ENCODE measurements at regions not wholly inside any gene's neighbourhood (a gene's known extent, or its start where the extent isn't known, plus 50 kb on each side); places are given as distances from the start of the nearest gene placed in this dataset.

DNA sequence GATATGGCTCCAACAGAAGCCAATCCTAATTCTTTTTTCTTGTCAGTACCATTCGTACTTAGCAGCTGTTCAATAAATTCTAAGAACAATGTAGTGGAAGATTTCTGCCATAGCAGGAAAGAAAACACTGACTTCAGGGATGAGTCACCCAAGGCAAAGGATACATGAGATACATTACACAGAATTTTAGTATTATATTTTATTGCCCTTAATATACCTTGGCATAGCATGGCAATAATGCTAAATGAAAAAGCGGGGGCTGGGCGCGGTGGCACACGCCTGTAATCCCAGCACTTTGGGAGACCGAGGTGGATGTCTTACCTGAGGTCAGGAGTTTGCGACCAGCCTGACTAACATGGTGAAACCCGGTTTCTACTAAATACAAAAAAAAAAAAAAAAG, 619.1 kb upstream of the DAB2 start:
- H3K4me3 ChIP-seq (ENCODE audit: low read depth, low read length), result no peak overlapping the region
- TF ChIP-seq, protein P1, sequence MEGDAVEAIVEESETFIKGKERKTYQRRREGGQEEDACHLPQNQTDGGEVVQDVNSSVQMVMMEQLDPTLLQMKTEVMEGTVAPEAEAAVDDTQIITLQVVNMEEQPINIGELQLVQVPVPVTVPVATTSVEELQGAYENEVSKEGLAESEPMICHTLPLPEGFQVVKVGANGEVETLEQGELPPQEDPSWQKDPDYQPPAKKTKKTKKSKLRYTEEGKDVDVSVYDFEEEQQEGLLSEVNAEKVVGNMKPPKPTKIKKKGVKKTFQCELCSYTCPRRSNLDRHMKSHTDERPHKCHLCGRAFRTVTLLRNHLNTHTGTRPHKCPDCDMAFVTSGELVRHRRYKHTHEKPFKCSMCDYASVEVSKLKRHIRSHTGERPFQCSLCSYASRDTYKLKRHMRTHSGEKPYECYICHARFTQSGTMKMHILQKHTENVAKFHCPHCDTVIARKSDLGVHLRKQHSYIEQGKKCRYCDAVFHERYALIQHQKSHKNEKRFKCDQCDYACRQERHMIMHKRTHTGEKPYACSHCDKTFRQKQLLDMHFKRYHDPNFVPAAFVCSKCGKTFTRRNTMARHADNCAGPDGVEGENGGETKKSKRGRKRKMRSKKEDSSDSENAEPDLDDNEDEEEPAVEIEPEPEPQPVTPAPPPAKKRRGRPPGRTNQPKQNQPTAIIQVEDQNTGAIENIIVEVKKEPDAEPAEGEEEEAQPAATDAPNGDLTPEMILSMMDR (IDR thresholded peaks at IDR 0.05; ENCODE audit: control insufficient read depth, extremely low read depth, insufficient read depth), result no peak

DNA sequence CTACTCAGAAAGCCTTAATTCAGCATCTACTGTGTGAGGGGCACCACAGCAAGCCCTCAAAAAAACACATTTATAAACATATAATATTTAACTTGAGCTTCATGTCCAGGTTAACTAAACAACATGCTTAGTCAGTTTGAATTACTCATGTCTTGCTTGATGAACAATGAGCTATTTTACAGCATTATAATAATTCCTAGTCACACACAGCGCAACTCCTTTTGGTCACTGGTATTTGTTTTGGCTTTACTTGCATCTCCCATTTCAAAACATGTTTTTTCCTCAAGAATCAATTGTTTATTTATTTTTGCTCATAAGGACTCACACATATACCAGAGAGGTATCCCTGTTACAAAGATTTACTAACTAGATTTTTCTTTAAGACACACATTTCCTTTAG, 616.7 kb upstream of the DAB2 start:
- no peak for DNase-seq (ENCODE audit: low read depth)
- H3K4me3 ChIP-seq (ENCODE audit: low read depth, low read length), result no peak overlapping the region
- TF ChIP-seq, protein P1 (IDR thresholded peaks at IDR 0.05; ENCODE audit: control insufficient read depth, extremely low read depth, insufficient read depth), result no peak

More for the DNA sequence above, 619.1 kb upstream of the DAB2 start:
- no peak for DNase-seq (ENCODE audit: low read depth)

DNA sequence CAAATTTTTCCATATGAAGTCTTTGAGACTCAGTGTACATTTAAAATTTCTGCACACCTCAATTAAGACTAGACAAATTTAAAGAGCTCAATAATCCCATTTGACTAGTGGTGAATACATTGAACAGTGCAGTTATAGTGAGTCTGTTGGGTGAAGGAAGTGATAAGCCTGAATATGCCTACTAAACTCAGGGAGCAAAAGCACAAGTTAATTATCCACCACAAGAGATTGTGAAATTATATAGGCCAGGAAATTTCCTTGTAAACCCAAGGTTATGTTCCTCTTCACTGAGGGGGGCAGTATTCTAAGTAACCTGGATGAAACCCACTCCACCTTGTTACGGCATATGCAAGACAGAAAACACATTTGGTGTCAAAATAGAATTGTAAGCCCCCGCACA, 612.9 kb upstream of the DAB2 start:
- no peak for DNase-seq (ENCODE audit: low read depth)
- TF ChIP-seq, protein P1 (IDR thresholded peaks at IDR 0.05; ENCODE audit: control insufficient read depth, extremely low read depth, insufficient read depth), result no peak

DNA sequence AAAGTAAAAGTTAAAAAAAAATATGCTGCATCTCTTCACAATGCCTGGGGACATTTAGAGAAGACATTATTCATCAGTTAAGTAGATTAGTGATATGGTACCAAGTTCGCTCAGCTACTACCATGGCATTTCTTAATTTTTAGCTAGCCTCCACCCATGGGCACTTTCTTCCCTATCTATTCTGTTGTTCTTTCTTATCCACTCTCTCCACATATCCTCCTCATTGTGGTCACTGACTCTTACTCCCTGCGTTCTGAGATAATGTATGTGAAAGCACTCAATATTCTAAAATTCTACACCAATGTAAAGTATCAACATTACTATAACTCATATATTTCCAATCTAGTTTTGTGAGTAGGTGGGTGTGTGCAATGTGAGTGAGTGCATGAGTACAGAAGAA, 609.7 kb upstream of the DAB2 start:
- TF ChIP-seq, protein P1 (IDR thresholded peaks at IDR 0.05; ENCODE audit: control insufficient read depth, extremely low read depth, insufficient read depth), result no peak
- DNase-seq (ENCODE audit: low read depth), result no peak
- no peak overlapping the region for H3K4me3 ChIP-seq (ENCODE audit: low read depth, low read length)

More for the DNA sequence above, 612.9 kb upstream of the DAB2 start:
- H3K4me3 ChIP-seq (ENCODE audit: low read depth, low read length), result no peak overlapping the region

DNA sequence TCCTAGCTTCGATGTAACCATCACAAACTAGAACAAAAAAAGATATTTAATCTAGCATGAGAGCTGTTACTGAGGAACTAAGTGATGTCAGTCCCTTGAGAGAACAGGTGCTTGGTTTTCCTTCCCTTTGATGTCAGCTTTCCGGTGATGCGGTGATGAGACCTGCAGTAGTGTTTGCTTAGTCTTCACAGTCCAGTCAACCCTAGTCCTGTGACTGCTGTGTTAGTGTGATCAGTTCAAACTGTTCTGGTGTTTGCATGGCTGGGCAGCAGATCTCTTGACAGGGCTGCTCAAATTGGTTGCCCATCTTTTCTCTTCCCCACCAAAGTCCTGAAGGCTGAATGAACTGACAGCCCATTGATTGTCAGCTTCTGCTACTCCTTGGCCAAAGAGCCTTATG, 608.6 kb upstream of the DAB2 start:
- TF ChIP-seq, protein P1 (IDR thresholded peaks at IDR 0.05; ENCODE audit: control insufficient read depth, extremely low read depth, insufficient read depth), result no peak
- no peak overlapping the region for H3K4me3 ChIP-seq (ENCODE audit: low read depth, low read length)
- DNase-seq (ENCODE audit: low read depth), result no peak

DNA sequence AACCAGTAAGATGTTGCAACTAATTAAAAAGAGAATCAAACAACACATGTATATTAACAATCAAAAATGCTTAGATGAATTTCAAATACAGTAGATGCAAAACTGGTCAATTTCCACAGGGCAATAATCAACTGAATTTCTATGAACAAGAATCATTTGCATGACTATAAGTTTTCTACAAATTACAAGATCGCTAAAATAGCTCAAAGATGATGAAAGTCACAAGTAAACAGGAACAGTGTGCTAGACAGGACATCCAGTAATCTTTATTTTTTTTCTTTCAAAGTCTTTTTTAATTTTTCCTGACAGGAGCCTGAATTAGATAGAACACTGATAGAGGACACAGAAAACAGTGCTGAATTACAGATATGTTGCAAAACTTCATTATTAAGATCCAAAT, 608.2 kb upstream of the DAB2 start:
- H3K4me3 ChIP-seq (ENCODE audit: low read depth, low read length), result no peak overlapping the region
- TF ChIP-seq, protein P1 (IDR thresholded peaks at IDR 0.05; ENCODE audit: control insufficient read depth, extremely low read depth, insufficient read depth), result no peak
- no peak for DNase-seq (ENCODE audit: low read depth)

DNA sequence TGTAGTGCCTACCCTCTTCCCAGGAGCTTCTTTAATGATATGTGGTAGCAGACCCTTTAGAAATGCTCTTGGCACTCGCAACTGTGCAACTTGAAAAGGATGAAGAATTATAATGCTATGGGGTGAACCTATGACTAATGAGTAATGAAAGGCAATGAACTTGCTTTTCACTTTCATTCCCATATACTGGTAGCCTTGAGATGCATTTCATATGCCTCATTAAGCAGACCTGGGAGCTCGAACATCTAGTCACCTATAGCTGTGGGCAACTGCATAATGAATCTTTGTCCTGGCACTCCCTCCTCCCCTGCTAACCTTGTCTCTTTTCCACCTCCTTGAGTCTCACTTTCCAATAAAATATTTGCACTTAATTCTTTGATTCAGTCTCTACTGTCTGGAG, 605.9 kb upstream of the DAB2 start:
- no peak for DNase-seq (ENCODE audit: low read depth)
- no peak overlapping the region for H3K4me3 ChIP-seq (ENCODE audit: low read depth, low read length)
- TF ChIP-seq, protein P1 (IDR thresholded peaks at IDR 0.05; ENCODE audit: control insufficient read depth, extremely low read depth, insufficient read depth), result no peak

Measured in LNCaP clone FGC (cell line).